DND-41 (cell line): ENCODE measurements at regions not wholly inside any gene's neighbourhood (a gene's known extent, or its start where the extent isn't known, plus 50 kb on each side); places are given as distances from the start of the nearest gene placed in this dataset.

Source experiments
- ATAC-seq: fragments of 200-7000 bp; cut with Tn5 transposase; 3 replicates; pipeline ENCODE4 v1.9.1; 2021; ENCODE audit warnings: low read depth; ENCODE audit not compliant: insufficient read depth
- DNase-seq: peaks from one replicate; pipeline ENCODE4 v3.0.0-alpha.2; 2020
- H2AFZ ChIP-seq: 2 replicates; pipeline ENCODE4 v1.6.0; 2012; ENCODE audit warnings: low read depth, low read length
- H3K27ac ChIP-seq: 2 replicates; pipeline ENCODE4 v1.5.1; 2012; ENCODE audit warnings: low read length, inconsistent platforms
- H3K27me3 ChIP-seq: fragments of 200-600 bp; sonication (generic); 2 replicates; pipeline ENCODE4 v1.6.0; 2012; ENCODE audit warnings: low read length, mild to moderate bottlenecking, inconsistent platforms; ENCODE audit not compliant: insufficient read depth, poor library complexity
- H3K36me3 ChIP-seq: 2 replicates; pipeline ENCODE4 v1.5.1; 2012; ENCODE audit warnings: low read length, inconsistent platforms; ENCODE audit not compliant: insufficient read depth
- H3K4me1 ChIP-seq: 2 replicates; pipeline ENCODE4 v1.5.1; 2012; ENCODE audit warnings: mild to moderate bottlenecking, low read length; ENCODE audit not compliant: insufficient read depth
- H3K4me2 ChIP-seq: 2 replicates; pipeline ENCODE4 v1.6.0; 2012; ENCODE audit warnings: mild to moderate bottlenecking, moderate library complexity, low read length, inconsistent platforms; ENCODE audit not compliant: insufficient read depth
- H3K4me3 ChIP-seq, 2 experiments: fragments of 200-600 bp in 1 of 2; shearing (Covaris generic) in 1 of 2; 2 replicates each; pipeline ENCODE4 v1.5.1; 2012 to 2016; ENCODE audit warnings: inconsistent platforms in 2 of 2, low read length in 2 of 2, mild to moderate bottlenecking in 2 of 2, low read depth in 1 of 2, moderate library complexity in 1 of 2
- H3K79me2 ChIP-seq: 2 replicates; pipeline ENCODE4 v1.6.0; 2012; ENCODE audit warnings: low read length, inconsistent platforms; ENCODE audit not compliant: insufficient read depth
- H3K9ac ChIP-seq: 2 replicates; pipeline ENCODE4 v1.6.0; 2012; ENCODE audit warnings: low read depth, mild to moderate bottlenecking, inconsistent platforms, low read length, moderate library complexity
- H3K9me3 ChIP-seq: 2 replicates; pipeline ENCODE4 v1.5.1; 2012; ENCODE audit warnings: low read length, moderate library complexity, mild to moderate bottlenecking, inconsistent platforms; ENCODE audit not compliant: insufficient read depth, severe bottlenecking
- H4K20me1 ChIP-seq: 2 replicates; pipeline ENCODE4 v1.6.0; 2012; ENCODE audit warnings: low read length; ENCODE audit not compliant: insufficient read depth
- EZH2 ChIP-seq: IDR thresholded peaks from 3 replicates; pipeline ENCODE4 v1.6.1; 2012; ENCODE audit warnings: borderline replicate concordance, low read depth, mild to moderate bottlenecking, moderate library complexity, low read length, inconsistent platforms; ENCODE audit not compliant: severe bottlenecking
- TF ChIP-seq, protein P1 (sequence below): IDR thresholded peaks from 2 replicates; pipeline ENCODE4 v1.5.1; 2012; ENCODE audit warnings: borderline replicate concordance, low read length, moderate library complexity, mild to moderate bottlenecking; ENCODE audit not compliant: poor library complexity, severe bottlenecking; ENCODE audit errors: extremely low read depth

DNA sequence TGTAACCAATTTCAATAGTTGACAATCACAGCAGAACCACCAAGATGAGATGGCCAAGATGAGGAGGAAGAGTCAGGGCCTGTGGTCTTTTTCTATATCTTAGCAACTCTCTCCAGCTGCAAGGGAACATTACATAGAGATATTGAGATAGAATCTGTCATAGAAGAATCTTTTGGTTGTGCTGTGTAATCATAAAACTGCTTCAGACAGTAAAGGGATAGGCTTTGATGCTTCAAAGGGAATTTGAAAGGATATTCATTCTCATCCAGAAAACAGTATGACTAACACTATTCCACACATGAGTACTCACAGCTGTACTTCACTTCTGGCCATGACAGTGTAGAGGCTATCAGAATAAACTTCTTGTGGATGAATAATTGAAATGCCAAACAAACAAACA lies 145.9 kb downstream of the YIPF5 start:
- ATAC-seq (no peak), DNase-seq (no peak)
- H2AFZ ChIP-seq: no peak overlapping the region
- H3K27me3 ChIP-seq: peaks cover 2% of the 10 kb centered on the region
- H4K20me1 ChIP-seq: no peaks in the 10 kb centered on the region
- no peak overlapping the region for H3K27ac ChIP-seq
- no peaks in the 10 kb centered on the region for H3K79me2 ChIP-seq
- no peaks in the 10 kb centered on the region for H3K36me3 ChIP-seq
- no peak overlapping the region for H3K4me2 ChIP-seq
- no peaks in the 10 kb centered on the region for H3K4me1 ChIP-seq
- H3K4me3 ChIP-seq: no peak overlapping the region
- no peaks in the 10 kb centered on the region for H3K9me3 ChIP-seq
- TF ChIP-seq, protein P1, sequence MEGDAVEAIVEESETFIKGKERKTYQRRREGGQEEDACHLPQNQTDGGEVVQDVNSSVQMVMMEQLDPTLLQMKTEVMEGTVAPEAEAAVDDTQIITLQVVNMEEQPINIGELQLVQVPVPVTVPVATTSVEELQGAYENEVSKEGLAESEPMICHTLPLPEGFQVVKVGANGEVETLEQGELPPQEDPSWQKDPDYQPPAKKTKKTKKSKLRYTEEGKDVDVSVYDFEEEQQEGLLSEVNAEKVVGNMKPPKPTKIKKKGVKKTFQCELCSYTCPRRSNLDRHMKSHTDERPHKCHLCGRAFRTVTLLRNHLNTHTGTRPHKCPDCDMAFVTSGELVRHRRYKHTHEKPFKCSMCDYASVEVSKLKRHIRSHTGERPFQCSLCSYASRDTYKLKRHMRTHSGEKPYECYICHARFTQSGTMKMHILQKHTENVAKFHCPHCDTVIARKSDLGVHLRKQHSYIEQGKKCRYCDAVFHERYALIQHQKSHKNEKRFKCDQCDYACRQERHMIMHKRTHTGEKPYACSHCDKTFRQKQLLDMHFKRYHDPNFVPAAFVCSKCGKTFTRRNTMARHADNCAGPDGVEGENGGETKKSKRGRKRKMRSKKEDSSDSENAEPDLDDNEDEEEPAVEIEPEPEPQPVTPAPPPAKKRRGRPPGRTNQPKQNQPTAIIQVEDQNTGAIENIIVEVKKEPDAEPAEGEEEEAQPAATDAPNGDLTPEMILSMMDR: no peak
- no peak for TF ChIP-seq EZH2
- no peak overlapping the region for H3K9ac ChIP-seq

DNA sequence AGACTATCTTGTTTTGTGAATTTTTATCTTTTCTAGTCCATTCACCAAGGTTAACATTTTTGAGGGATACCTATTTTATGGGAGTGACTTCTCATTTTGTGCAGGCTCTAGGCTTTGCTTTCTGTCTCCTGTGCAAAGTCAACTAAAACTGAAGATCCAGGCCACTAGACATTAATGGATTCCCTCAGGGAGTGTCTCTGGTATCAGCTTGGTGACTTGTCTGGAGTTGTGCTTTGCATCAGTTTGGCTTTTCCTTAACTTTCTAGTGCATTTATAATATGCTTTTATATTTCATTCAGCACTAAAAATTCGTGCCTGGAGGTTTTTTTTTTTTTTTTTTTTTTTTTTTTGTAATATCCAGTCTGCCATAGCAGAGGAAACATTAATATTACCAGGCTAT lies 144.2 kb downstream of the YIPF5 start:
- peaks cover 2% of the 10 kb centered on the region for H3K27me3 ChIP-seq
- H3K79me2 ChIP-seq: no peaks in the 10 kb centered on the region
- H3K4me3 ChIP-seq: no peak overlapping the region
- H3K27ac ChIP-seq: no peak overlapping the region
- DNase-seq: no peak
- no peak overlapping the region for H3K9ac ChIP-seq
- no peak overlapping the region for H3K4me2 ChIP-seq
- H3K36me3 ChIP-seq: no peaks in the 10 kb centered on the region
- TF ChIP-seq, protein P1: no peak
- TF ChIP-seq EZH2: no peak
- no peak for ATAC-seq
- no peak overlapping the region for H2AFZ ChIP-seq
- H3K4me1 ChIP-seq: no peaks in the 10 kb centered on the region
- no peaks in the 10 kb centered on the region for H4K20me1 ChIP-seq
- no peaks in the 10 kb centered on the region for H3K9me3 ChIP-seq

DNA sequence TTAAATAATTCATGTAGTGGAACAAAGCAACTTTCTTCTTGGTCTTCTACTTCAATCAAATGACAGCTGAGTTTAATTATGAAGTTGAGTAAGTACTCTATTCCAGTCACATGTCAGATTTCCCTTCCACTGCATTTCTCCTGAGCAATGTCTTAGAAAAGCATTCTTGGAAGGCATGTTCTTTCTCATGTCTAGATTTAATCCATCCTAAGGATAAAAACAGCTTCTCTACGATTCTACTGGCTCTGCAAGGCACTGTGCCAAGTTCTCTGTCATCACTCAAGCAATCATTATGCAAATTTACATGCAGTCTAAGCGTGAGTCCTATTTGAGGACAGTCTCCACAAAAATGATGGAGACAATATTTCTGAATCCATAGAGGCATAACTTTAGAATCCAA lies 142.4 kb downstream of the YIPF5 start:
- DNase-seq: no peak
- H3K4me1 ChIP-seq: no peaks in the 10 kb centered on the region
- H3K27me3 ChIP-seq: peaks cover 10% of the 10 kb centered on the region
- no peaks in the 10 kb centered on the region for H3K79me2 ChIP-seq
- no peaks in the 10 kb centered on the region for H3K9me3 ChIP-seq
- TF ChIP-seq EZH2: no peak
- TF ChIP-seq, protein P1: no peak
- no peak for ATAC-seq
- H3K4me3 ChIP-seq: no peak overlapping the region
- H2AFZ ChIP-seq: no peak overlapping the region
- H3K4me2 ChIP-seq: no peak overlapping the region
- no peaks in the 10 kb centered on the region for H3K36me3 ChIP-seq
- H3K27ac ChIP-seq: no peak overlapping the region
- H4K20me1 ChIP-seq: no peaks in the 10 kb centered on the region
- no peak overlapping the region for H3K9ac ChIP-seq

DNA sequence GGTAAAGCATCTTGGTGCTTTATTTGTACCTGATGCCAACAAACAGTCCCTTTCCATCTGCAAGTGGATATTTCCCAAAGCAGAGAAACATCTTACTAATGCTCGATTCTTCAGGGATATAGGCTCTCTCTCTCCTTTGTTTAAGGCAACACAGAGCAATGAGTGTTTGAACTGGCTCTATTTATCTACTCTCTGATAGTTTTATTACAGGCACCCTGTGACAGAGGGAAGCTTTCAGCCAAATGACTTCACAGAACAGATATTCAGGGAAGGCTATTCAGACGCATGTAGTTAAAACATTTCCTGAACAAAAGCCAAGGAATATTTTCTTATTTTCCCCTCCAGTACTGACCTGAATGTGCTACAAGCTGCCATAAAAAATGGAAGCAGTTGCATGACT lies 141.8 kb downstream of the YIPF5 start:
- no peaks in the 10 kb centered on the region for H4K20me1 ChIP-seq
- H3K27ac ChIP-seq: no peak overlapping the region
- TF ChIP-seq EZH2: no peak
- H3K4me1 ChIP-seq: no peaks in the 10 kb centered on the region
- H3K9me3 ChIP-seq: no peaks in the 10 kb centered on the region
- H3K36me3 ChIP-seq: no peaks in the 10 kb centered on the region
- H3K79me2 ChIP-seq: no peaks in the 10 kb centered on the region
- H3K27me3 ChIP-seq: peaks cover 16% of the 10 kb centered on the region
- DNase-seq: no peak
- H3K4me3 ChIP-seq: no peak overlapping the region
- no peak overlapping the region for H3K4me2 ChIP-seq
- no peak for ATAC-seq
- H3K9ac ChIP-seq: no peak overlapping the region
- no peak overlapping the region for H2AFZ ChIP-seq
